NCI-H748 (cell line): ENCODE measurements at regions not wholly inside any gene's neighbourhood (a gene's known extent, or its start where the extent isn't known, plus 50 kb on each side); places are given as distances from the start of the nearest gene placed in this dataset.
A peak's percentile ranks its signal among the peaks of the same experiment; 100 is the strongest.
"Not testable (repeated sequence)": the region's sequence is repeated elsewhere in the genome, so short reads cannot be mapped to it uniquely, and the experiment has no call there.

Experiments
- DNase-seq: peaks from one replicate; lab custom pipeline; 2025; ENCODE audit not compliant: unreplicated experiment; lab: John Stamatoyannopoulos, UW

DNA sequence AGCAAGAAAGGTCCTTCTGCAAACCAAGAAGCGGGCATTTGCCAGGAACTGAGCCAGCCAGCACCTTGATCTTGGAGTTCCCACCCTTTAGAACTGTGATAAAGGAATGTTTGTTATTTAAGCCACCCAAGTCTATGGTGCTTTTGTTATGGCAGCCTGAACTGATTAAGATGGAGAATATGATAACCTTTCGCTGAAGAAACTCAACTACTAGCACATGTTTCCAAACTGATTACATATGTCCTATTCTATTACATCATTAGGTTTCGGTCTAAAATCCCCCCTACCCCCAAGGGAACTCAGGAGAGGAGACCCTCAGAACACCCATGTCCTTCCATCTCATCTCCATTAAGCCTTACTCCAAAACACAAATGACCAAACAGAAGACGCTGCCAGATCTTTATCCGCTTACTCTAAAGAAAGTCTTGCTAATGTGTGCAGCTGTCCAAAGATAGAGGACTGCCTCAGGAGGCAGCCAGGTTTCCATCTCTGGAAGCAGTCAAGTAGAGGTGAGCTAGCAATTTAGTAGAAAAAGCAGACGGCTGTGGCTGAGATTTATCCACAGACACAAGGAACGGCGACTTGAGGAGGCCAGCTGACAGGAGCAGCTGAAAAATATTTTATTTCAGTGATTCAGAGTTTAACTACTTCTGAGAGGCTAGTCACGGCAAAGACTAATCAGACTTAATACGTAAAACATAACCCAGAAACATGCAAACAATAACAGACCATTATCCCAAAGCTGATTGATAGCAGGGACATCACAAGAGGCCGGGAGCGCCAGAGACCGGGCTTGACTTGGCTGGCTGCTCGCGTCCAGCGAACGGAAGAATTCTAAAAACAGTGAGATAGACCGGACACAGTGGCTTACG lies 611.4 kb upstream of the CDH5 start:
- DNase-seq, result no peak

DNA sequence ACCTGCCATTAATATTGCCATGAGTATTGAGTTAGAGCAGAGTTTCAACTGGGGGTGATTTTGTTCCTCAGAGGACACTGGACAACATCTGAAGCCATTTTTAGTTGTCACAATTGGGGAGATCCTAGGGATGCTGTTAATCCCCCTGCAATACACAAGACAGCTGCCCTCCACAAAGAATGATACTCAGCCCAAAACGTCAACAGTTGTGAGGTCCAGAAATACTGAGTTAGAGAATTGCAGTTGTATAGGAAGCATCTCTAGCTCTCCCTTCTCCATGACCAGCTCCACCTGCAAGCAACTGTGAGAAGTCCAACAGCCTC lies 614.0 kb upstream of the CDH5 start:
- no peak for DNase-seq

DNA sequence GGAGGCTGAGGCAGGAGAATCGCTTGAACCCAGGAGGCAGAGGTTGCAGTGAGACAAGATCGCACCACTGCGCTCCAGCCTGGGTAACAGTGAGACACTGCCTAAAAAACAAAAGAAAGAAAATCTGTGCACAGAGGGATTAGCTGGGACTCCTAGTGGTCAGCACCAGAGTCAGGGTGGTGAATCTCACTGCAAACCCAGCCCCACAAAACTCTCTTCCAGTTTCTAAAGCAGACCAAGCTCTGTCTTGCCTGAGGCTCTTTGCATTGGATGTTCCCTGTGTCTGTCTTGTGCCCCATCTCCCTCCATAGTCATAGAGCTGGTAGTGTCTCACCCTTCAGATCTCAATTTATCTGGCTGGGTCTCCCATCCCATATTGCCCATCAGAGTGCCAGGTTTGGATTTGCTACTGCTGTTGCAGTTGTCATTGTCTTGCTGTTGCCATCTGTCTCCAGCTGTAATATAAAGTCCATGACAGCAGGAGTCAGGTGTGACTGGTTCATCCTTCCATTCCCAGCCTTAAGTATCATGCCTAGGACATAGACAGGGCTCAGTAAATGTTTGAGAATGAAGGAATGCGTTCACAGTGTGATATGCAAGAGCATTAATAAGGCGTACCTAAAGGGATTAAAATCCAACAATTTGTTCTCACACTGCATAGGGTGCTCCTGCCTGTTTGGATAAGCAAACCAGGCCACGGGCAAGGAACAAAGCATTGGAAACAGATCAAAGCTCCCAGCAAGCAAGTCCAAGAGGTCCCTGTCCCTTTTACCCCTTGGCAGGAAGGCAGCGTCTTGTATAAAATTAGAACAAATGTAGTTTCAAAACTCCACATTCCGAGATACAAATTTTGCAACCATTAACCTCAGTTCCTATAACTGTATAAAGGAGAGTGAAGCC lies 614.6 kb upstream of the CDH5 start:
- no peak for DNase-seq

DNA sequence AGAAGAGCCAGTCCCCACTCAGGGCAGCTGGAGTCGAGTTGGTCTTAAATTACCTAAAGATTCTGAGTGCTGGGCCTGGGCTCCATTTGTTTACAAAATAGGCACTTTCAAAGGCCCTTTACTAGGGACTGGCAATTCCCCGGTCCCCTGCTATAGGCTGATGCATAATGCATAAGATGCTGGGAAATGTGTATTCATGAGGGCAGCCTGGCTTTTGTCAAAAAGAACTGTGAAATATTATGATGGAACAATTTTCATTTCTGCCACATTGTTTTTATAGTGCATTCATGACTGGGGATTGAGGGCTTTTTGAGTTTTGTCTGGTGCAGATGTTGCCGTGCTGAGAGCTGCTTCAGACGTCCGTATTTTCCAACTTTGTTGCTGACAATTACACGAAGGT lies 617.0 kb upstream of the CDH5 start:
- DNase-seq, result no peak

DNA sequence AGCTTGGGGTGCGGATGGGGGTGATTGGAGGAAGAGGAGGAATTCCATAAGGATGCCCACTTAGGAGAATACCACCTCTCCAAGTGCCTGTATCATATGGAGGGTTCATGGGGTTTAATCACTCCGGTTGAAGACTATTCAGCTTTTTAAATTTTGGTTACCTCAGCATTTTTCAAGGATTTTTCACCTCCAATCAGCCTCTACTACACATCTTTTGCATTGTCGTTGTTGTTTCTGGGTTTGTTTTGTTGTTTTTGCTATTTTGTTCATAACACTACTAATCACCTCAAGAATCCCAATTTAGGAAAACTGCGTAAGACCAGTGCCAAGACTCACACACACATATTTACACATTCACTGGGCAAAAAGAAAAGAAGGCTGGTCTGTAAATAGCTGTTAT lies 619.5 kb upstream of the CDH5 start:
- no peak for DNase-seq

DNA sequence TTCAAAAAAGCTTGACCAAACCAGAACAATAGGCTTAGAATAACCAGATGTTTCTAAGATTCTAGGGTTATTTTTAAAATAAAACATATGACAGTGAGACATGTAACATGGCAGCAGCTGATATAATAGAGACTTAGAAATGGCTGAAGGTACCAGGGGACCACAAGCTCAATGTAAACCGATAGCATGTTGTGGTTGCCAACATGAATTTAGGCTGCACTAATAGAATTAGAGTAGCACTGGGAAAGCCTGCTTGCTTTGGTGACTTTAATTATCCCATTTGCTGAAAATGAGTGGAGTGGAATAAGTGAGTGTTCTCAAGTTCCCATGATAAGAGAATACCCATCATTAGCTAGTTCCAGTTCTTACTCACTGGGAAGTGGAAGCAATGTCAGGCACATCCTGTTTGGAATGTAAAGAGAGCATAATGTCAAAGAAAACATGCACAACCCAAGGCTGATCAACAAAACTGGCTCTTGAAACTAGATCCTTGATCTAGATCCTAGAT lies 621.2 kb upstream of the CDH5 start:
- peak; percentile 13 for DNase-seq

DNA sequence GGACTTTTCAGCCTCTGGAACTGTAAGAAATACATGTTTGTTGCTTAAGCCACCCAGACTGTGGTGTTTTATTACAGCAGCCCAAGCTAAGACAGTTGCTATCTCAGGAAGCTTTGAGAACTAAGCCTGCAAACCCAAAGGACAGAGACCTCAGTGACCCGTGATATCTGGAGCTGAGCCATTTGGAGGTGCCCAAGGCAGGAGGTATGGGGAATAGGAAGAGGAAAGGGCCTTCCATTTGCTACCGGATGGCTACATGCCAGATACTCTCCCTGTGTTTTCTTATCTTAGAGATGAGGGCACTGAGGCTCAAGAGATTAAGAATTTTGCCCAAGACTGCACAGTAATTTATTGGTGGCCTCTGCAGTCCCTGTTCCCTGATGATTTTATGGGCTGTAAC lies 622.1 kb upstream of the CDH5 start:
- no peak for DNase-seq

DNA sequence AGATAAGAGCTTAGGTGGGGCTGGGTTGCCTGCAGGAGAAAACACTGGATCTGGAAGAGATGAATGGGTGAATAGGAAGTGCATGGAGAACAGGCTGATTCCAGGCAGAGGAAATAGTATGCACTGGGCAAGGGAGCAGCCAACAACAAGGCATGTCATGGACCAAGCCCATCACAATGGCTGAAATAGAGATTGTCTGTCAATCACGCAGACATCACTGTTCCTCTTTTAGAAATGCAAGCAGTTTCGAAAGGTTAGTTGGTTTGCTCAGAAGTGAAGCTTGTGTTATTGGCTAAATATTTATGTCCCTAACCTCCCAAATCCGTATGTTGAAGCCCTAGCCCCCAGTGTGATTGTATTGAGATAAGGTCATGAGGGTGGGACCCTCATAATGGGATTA lies 621.7 kb upstream of the CDH11 start:
- no peak for DNase-seq

DNA sequence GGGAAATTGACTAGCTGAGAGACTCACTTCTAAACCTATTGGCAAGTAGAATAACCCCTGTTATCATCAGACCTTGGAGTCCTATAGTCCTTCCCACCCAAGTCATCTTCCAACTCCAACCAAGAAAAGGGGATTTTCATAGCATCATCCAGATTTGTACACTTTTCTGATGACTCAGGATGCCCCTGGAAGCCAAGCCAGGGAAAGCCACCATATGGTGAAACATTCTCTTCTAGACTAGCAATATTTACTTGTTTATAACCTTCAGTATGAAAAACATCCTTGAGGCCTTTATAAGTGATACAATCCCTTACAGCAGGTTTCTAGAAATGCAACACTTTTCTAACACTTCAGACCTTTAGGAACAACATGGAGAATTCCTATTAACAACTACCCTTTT lies 618.8 kb upstream of the CDH11 start:
- no peak for DNase-seq

DNA sequence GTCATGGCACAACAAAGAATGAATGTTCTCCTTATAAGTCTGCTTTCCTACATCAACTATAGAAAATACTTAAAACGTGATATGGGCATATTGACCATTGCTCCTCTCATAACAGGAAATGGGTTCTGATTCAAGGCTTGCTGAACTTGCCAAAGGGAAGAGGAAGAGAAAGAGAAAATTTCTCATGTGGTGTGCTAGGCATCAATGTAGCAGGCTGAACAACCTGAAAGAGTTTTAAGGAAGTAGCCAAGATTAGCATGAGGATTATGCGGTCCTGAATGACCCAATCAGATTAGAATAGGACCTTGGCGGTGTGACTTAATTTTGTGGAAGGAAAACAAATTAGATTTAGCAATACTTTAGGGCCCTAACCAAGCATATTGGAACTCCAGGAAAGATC lies 617.7 kb upstream of the CDH11 start:
- DNase-seq, result no peak

DNA sequence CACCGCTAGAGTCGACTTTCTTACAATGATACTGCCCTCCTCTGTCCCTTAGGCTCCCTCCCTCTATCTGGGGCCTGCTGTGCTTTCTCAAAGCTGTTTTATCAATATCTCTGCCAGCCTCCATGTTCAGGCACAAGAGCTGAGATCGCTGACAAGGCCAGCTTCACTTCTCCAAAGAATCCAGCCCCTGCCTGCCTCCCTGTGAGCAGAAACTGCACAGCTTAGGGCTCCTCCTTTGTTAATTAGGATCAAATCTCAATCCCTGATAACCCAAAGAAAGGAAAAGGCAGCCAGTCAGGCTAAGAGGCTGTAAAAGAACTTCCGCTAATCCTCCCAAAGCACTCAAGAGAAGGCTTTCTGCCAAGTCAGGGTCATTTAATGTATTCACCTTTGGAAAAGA lies 616.0 kb upstream of the CDH11 start:
- no peak for DNase-seq

DNA sequence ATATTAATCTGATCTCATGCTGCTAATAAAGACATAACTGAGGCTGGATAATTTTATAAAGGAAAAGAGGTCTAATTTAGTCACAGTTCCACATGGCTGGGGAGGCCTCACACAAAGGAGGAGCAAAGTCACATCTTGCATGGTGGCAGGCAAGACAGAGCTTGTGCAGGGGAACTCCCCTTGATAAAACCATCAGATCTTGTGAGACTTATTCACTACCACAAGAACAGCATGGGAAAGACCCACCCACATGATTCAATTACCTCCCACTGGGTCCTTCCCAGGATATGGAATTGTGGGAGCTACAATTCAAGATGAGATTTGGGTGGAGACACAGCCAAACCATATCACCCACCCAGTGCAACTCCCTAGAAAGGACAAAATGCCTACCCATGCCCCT lies 613.8 kb upstream of the CDH11 start:
- DNase-seq, result not testable (repeated sequence)

DNA sequence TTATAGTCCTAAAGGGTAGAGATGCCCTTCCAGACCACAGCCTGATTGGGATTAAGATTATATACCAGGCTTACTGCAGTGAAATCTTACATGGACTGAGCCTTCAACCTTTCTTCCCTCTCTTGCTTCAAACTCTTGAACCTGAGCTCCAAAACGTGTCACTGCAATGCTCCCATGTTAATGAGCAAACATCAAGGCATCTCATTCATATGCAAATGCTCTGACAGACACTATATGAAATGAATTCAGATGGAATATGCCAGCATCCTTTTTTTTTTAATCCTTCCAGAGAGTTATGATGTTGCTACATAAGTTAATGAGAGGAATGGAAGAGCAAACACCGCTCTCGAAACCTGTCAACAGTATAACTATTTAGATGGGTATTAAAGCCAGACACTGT lies 611.9 kb upstream of the CDH11 start:
- no peak for DNase-seq

DNA sequence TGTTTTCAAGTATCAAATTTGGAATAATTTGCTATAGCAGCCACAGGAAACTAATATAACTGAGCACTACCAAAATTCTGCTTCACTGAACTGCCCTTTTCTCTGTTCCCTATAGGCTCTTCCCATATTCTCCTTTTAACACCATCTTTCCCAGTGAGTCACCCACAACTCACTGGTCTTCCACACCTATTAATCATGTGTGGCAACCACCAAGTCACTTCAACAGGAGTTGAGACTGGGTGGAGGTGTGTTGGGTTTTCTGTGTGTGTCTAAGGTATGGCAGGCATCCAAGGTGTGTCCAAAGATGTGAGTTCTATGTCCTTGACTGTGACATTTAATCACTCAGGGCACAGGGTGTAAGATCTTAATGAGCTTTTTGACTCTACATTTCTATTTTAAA lies 610.0 kb upstream of the CDH11 start:
- DNase-seq, result no peak

DNA sequence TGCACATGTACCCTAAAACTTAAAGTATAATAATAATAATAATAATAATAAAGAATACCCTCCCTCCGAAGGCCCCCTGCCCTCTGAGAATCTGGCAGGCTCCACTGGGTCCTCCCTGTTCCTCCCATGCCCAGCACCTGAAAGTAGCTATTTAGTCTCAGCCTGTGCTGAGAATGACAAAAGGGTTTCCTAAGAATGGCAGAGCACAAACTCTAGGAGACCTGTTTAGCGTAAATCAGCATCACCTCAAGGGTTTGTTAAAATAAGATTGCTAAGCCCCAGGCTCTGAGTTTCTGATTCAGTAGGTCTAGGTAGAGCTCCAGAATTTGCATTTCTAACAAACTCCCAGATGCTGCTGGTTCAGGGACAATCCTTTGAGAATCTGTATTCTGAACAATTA lies 606.8 kb upstream of the CDH11 start:
- DNase-seq, result no peak

DNA sequence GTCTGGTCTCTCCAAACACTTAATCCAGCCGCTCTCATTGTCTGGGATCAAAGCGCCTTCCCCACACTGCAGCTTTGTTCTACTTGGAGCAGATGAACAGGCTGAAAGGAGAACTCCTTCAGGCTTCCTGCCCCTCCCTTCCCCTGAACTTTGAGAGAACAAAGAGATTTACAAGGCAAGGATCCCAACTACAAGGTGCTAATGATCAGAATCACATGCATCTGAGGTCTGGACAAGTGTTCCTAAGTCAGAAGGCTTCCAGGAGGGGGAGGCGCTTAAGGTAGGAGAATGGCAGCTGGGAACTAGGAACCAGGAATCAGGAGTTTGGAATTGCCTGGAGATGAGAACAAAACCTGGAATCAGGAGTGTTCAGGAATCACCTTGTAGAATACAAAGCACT lies 606.3 kb upstream of the CDH11 start:
- no peak for DNase-seq

DNA sequence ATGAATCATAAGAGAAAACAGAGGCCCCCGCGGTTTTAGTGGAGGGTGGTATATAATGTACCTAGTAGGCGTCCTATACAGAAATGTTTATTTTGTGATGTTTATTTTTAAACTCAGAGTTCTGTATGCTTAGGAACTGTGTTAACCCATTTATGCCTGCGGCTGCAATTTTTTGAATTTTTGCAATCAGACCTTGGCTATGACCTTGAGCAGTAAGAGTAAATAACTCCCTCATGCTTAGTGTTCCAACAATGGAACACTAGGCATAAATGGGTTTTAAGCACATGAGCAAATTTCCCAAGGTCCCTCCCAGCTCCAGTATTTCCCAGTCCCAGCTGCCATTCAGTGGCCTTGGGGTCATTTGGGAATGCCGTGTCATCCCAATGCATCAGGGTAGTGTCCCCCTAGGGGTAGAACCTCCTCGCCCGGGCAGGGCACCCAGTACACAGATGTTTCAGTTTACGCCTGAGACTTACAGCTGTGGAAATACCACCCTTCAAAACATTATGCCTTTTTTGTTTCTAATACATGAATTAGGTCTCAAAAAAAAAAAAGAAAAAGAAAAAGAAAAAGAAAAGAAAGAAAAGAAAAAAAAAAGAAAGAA lies 605.8 kb upstream of the CDH11 start:
- DNase-seq, result no peak

DNA sequence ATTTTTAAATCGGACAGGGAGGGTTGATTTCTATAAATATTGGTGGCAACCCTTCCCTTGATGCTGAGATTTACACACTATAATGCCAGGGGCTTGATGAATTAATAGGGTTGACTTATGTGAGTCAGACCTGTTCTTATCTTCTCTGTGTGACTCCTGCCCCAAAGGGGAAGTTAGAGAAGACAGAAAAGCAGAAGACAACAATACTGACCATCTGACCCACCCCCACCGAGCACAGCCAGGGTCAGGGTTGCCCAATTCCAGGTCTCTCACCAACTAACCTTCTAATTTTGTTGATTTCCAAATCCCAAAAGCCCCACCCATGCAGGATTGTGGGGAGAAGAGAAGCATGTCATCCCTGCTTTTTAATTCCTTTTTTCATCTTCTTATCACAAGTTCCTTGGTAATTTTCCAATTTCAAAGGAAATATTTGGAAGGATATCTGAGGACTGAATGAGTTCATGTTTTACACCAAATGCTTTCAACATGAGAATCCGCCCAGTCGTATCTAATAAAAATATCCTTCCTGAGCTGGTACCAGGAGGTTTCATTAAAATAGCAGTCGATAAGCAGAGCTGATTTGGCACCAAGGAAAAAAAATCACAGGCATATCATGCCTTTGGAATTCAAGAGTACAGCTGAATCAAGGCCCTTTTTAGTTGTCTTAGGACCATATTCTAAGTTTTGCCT lies 603.4 kb upstream of the CDH11 start:
- DNase-seq, result no peak

DNA sequence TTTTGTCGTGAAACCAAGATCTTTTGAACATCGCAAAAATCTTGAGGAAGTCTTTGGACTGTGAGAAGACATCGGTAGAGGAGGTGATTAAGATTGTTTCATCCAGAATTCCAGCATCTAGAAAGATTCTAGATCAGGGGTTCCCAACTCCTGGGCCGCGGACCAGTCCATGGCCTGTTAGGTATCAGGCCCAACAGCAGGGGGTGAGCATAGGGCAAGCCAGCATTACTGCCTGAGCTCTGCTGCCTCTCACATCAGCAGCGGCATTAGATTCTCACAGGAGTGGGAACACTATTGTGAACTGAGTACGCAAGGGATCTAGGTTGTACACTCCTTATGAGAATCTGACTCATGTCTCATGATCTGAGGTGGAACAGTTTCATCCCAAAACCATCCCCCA lies 600.6 kb upstream of the CDH11 start:
- DNase-seq, result no peak

DNA sequence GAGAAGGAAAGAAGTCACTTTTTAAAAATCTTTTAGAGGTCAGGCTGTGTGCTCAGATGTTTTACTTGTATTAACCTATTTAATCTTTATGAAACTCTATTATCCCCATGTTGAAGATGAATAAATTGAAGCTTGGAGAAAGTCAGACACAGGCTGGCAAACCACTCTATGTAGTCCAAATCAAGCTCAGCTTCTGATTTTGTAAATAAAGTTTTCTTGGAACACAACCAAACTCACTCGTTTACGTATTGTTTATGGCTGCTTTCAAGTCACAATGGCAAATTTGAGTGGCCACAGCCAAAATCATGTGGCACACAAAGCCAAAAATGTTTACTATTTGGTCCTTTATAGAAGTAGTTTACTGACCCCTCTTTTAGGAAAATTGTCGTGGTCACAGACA lies 596.0 kb upstream of the CDH11 start:
- no peak for DNase-seq
